PC-3 (cell line): ENCODE measurements at regions not wholly inside any gene's neighbourhood (a gene's known extent, or its start where the extent isn't known, plus 50 kb on each side); places are given as distances from the start of the nearest gene placed in this dataset.

Experiments
- EZH2 ChIP-seq: fragments of 300-600 bp; sonication (generic); IDR thresholded peaks from one replicate; pipeline ENCODE4 v1.6.1; 2017; ENCODE audit warnings: antibody characterized with exemption, mild to moderate bottlenecking, low read length; ENCODE audit not compliant: unreplicated experiment
- EZH2phosphoT487 ChIP-seq: fragments of 300-600 bp; sonication (generic); IDR thresholded peaks from 2 replicates; pipeline ENCODE4 v1.6.1; 2018; ENCODE audit warnings: mild to moderate bottlenecking, antibody characterized with exemption, low read length, borderline replicate concordance
- TF ChIP-seq, protein P1 (sequence below): fragments of 300-600 bp; sonication (generic); conservative IDR thresholded peaks from 2 replicates; pipeline ENCODE4 v1.5.1; 2017; ENCODE audit warnings: antibody characterized with exemption, low read depth, mild to moderate bottlenecking, low read length

DNA sequence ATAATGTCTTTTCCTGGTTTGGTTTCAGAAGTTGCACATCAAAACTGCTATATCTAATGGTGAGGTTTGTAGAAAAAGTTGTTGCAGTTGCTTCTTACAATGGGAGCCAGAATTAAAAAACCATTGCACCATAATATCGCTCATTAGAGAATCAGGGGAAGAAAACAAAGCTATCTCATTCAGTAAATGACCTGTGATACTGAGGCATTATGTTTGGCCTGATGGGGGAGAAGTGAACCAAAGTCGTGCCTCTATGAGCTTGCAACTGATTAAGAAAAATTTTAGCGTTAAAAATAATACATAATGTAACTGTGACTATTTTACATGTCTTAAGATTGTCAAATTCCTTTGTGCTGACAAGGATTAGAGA is 60.2 kb upstream of the ARHGEF26 start:
- no peak for TF ChIP-seq EZH2
- TF ChIP-seq, protein P1, sequence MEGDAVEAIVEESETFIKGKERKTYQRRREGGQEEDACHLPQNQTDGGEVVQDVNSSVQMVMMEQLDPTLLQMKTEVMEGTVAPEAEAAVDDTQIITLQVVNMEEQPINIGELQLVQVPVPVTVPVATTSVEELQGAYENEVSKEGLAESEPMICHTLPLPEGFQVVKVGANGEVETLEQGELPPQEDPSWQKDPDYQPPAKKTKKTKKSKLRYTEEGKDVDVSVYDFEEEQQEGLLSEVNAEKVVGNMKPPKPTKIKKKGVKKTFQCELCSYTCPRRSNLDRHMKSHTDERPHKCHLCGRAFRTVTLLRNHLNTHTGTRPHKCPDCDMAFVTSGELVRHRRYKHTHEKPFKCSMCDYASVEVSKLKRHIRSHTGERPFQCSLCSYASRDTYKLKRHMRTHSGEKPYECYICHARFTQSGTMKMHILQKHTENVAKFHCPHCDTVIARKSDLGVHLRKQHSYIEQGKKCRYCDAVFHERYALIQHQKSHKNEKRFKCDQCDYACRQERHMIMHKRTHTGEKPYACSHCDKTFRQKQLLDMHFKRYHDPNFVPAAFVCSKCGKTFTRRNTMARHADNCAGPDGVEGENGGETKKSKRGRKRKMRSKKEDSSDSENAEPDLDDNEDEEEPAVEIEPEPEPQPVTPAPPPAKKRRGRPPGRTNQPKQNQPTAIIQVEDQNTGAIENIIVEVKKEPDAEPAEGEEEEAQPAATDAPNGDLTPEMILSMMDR: no peak
- no peak for TF ChIP-seq EZH2phosphoT487
